ENCODE measurements at regions not wholly inside any gene's neighbourhood (a gene's known extent, or its start where the extent isn't known, plus 50 kb on each side); places are given as distances from the start of the nearest gene placed in this dataset.

DNA sequence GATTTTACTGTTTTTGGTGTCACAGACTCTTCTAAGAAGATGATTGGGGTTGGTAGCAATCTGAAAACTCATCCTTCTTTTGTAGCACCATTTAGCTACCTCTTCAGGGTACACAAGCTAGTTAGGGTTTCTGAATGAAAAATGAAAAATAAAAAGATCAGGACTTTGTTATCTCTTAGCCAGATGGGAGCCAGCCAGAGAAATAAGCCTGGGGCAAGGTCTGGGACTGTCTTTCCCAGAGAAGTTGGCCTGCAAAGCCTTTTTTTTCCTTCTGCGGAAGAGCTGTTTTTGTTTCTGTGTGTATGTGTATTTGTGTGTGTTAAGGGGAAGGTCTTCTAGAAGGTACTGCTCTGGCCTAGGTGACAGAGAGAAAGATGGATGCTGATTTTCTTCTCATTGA is 150.7 kb upstream of the AGTR1 start:
- TF ChIP-seq, protein P1, sequence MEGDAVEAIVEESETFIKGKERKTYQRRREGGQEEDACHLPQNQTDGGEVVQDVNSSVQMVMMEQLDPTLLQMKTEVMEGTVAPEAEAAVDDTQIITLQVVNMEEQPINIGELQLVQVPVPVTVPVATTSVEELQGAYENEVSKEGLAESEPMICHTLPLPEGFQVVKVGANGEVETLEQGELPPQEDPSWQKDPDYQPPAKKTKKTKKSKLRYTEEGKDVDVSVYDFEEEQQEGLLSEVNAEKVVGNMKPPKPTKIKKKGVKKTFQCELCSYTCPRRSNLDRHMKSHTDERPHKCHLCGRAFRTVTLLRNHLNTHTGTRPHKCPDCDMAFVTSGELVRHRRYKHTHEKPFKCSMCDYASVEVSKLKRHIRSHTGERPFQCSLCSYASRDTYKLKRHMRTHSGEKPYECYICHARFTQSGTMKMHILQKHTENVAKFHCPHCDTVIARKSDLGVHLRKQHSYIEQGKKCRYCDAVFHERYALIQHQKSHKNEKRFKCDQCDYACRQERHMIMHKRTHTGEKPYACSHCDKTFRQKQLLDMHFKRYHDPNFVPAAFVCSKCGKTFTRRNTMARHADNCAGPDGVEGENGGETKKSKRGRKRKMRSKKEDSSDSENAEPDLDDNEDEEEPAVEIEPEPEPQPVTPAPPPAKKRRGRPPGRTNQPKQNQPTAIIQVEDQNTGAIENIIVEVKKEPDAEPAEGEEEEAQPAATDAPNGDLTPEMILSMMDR (optimal IDR thresholded peaks at IDR 0.05 in 1 of 3, IDR thresholded peaks at IDR 0.05 in 1 of 3, conservative IDR thresholded peaks at IDR 0.05 in 1 of 3; ENCODE audit: extremely low read depth in 1 of 3, insufficient read depth in 2 of 3, low read length in 3 of 3) = no peak
- TF ChIP-seq EZH2 (IDR thresholded peaks at IDR 0.05; ENCODE audit: low read length) = no peak

All from keratinocyte (primary cell).